Kidney (tissue), 13 donors: ENCODE measurements at regions not wholly inside any gene's neighbourhood (a gene's known extent, or its start where the extent isn't known, plus 50 kb on each side); places are given as distances from the start of the nearest gene placed in this dataset.

Source experiments
- DNase-seq, 5 donors: peaks; one replicate each; pipeline ENCODE4 v3.0.0-alpha.2; 2013 to 2020
- FAIRE-seq: peaks from 2 replicates; lab custom pipeline; 2012; peaks lifted over from hg19 to GRCh38; lab: Jason Lieb, UNC
- H3K27ac ChIP-seq, 2 donors: one replicate each; pipeline ENCODE4 v1.7.0; 2013; ENCODE audit warnings: low read depth in 2 of 2, low read length in 2 of 2, inconsistent platforms in 1 of 2
- H3K27me3 ChIP-seq: one replicate; pipeline ENCODE4 v1.7.1; 2013; ENCODE audit warnings: low read length, inconsistent platforms; ENCODE audit not compliant: control insufficient read depth, insufficient read depth
- H3K36me3 ChIP-seq, 3 donors: one replicate each; pipeline versions ENCODE4 v1.7.0 to v1.7.1; 2013; ENCODE audit warnings: low read length in 3 of 3, control low read depth in 1 of 3, inconsistent platforms in 1 of 3; ENCODE audit not compliant: insufficient read depth in 3 of 3, control insufficient read depth in 2 of 3
- H3K4me1 ChIP-seq, 3 donors: one replicate each; pipeline versions ENCODE4 v1.7.0 to v1.7.1; 2013; ENCODE audit warnings: low read length in 3 of 3, inconsistent platforms in 1 of 3, low read depth in 1 of 3; ENCODE audit not compliant: control insufficient read depth in 2 of 3, insufficient read depth in 2 of 3
- H3K4me3 ChIP-seq, 3 donors: one replicate each; pipeline versions ENCODE4 v1.7.0 to v1.8.1; 2013; ENCODE audit warnings: low read length in 3 of 3, control low read depth in 1 of 3, inconsistent platforms in 1 of 3
- H3K9ac ChIP-seq, 3 donors: one replicate each; pipeline versions ENCODE4 v1.7.0 to v1.7.1; 2013; ENCODE audit warnings: low read length in 3 of 3, control low read depth in 1 of 3, inconsistent platforms in 1 of 3
- H3K9me3 ChIP-seq, 3 donors: one replicate each; pipeline versions ENCODE4 v1.7.0 to v1.7.1; 2013; ENCODE audit warnings: low read length in 3 of 3, control low read depth in 1 of 3, inconsistent platforms in 1 of 3; ENCODE audit not compliant: control insufficient read depth in 2 of 3, insufficient read depth in 1 of 3
- intact Hi-C: fragments of 100-400 bp; cut with DNase I; formaldehyde crosslinking; loops from one replicate; pipeline ENCODE4 v1.11.1; 2022
- TF ChIP-seq, protein P1 (sequence below): IDR thresholded peaks from 3 replicates; pipeline ENCODE4 v1.5.1; 2012; ENCODE audit warnings: mild to moderate bottlenecking, moderate library complexity, borderline replicate concordance; ENCODE audit not compliant: insufficient read depth; ENCODE audit errors: extremely low read depth
- donor health status: control.
- donor health status: control.
- donor health status: control.
- donor health status: control.
- donor health status: control.
- donor health status: DM: yes; HTN: yes; CAD: no.
- donor health status: Normal renal cell carcinoma (clear cell type).

DNA sequence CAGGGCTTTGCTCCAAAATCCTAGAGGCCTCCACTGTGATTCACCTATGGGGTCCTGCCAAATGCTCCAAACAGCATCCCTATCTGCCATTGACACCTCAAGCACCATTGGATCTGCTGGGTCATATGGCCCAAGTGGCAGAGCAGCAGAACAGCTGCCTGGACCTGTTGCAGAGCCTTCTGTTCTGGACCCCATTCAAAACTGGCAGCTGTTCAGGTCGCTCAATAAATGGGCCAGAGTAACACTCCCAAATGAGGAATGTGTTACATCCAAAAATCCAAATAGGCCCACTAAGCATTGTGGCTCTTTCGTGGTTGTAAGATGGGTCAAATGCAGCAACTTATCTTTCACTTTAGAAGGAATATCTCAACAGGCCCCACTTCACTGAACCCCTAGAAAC is 783.6 kb downstream of the DCDC2C start:
- H3K4me1 ChIP-seq, result no peaks in the 10 kb centered on the region
- no peak overlapping the region for H3K9ac ChIP-seq
- no peak for DNase-seq
- no peaks in the 10 kb centered on the region for H3K36me3 ChIP-seq
- FAIRE-seq, result no peak
- TF ChIP-seq, protein P1, sequence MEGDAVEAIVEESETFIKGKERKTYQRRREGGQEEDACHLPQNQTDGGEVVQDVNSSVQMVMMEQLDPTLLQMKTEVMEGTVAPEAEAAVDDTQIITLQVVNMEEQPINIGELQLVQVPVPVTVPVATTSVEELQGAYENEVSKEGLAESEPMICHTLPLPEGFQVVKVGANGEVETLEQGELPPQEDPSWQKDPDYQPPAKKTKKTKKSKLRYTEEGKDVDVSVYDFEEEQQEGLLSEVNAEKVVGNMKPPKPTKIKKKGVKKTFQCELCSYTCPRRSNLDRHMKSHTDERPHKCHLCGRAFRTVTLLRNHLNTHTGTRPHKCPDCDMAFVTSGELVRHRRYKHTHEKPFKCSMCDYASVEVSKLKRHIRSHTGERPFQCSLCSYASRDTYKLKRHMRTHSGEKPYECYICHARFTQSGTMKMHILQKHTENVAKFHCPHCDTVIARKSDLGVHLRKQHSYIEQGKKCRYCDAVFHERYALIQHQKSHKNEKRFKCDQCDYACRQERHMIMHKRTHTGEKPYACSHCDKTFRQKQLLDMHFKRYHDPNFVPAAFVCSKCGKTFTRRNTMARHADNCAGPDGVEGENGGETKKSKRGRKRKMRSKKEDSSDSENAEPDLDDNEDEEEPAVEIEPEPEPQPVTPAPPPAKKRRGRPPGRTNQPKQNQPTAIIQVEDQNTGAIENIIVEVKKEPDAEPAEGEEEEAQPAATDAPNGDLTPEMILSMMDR, result no peak
- H3K27me3 ChIP-seq, result no peaks in the 10 kb centered on the region
- no peak overlapping the region for H3K27ac ChIP-seq
- H3K9me3 ChIP-seq, result peaks cover 0 to 3% (median 0%) of the 10 kb centered on the region in 3 donors
- intact Hi-C loops, result no loop called here
- no peak overlapping the region for H3K4me3 ChIP-seq

GRCh38 chr2:4499316-4500030 is 796.1 kb downstream of the DCDC2C start:
- intact Hi-C loops, result no loop called here
- DNase-seq (no peak), FAIRE-seq (no peak)
- Histone ChIP-seq H3K9me3 (no peaks in the 10 kb centered on the region), H3K4me3 (no peak overlapping the region), H3K4me1 (no peaks in the 10 kb centered on the region), H3K9ac (no peak overlapping the region), H3K27me3 (no peaks in the 10 kb centered on the region), H3K36me3 (no peaks in the 10 kb centered on the region), H3K27ac (no peak overlapping the region)
- TF ChIP-seq, protein P1, result no peak

GRCh38 chr2:4501525-4501924 is 798.1 kb downstream of the DCDC2C start:
- intact Hi-C loops, result no loop called here
- Histone ChIP-seq H3K36me3 (no peaks in the 10 kb centered on the region), H3K9me3 (no peaks in the 10 kb centered on the region), H3K27ac (no peak overlapping the region), H3K4me1 (no peaks in the 10 kb centered on the region), H3K4me3 (no peak overlapping the region), H3K9ac (no peak overlapping the region), H3K27me3 (no peaks in the 10 kb centered on the region)
- TF ChIP-seq, protein P1, result no peak
- DNase-seq (no peak), FAIRE-seq (no peak)
